ENCODE measurements at regions not wholly inside any gene's neighbourhood (a gene's known extent, or its start where the extent isn't known, plus 50 kb on each side); places are given as distances from the start of the nearest gene placed in this dataset.
"Not testable (repeated sequence)": the region's sequence is repeated elsewhere in the genome, so short reads cannot be mapped to it uniquely, and the experiment has no call there.

DNA sequence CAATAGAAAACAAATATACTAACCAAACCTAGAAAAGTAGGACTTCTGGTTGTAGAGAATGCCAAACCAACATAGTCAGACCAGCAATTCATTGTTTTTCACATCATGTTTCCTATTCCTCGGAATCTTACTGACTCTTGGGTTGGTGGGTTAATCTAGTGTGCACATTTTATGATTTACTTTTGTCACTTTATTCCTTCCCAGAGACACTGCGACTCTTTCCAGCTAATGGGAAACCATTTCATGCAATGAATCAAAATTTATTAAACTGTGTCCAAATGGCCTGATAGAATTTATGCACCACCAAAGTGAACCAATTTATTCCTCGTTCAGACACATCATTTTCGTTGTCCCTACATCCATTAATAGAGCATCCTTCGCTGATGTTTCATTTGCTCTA lies 464.9 kb downstream of the RPS29 start:
- no peak for DNase-seq

DNA sequence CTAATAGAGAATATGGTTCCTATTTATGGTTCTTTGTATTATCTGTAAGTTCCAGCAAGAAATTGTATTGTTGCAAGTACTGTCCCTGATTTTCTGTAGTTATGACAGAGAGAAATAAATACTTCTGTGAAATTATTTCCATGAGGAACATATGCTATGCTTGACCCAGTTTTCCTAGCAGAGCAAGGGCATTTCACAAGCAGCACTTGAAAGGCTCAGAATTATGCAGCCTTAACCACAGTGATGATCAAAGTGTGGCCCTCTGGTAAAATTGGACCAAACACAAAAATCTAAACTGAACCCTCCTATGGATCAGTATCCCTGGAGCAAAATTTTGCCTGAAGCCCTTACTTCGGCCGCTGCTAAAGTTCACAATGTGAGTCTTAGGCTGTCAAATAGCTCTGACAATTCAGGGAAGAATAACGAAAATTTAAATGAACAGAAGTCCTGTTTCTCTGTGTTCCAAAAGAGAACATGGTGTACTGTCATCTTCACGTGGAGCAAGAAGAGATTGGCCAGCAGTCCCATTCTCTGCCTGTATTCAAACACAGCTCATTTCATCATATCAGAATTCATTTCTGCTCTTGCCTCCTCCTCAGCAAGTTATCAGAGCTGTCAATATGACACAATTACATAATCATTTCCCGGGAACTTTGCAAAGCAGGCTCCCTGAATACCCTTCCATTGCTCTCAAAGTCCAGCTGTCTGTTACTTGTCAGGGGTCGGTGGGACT lies 471.9 kb downstream of the RPS29 start:
- no peak for DNase-seq

DNA sequence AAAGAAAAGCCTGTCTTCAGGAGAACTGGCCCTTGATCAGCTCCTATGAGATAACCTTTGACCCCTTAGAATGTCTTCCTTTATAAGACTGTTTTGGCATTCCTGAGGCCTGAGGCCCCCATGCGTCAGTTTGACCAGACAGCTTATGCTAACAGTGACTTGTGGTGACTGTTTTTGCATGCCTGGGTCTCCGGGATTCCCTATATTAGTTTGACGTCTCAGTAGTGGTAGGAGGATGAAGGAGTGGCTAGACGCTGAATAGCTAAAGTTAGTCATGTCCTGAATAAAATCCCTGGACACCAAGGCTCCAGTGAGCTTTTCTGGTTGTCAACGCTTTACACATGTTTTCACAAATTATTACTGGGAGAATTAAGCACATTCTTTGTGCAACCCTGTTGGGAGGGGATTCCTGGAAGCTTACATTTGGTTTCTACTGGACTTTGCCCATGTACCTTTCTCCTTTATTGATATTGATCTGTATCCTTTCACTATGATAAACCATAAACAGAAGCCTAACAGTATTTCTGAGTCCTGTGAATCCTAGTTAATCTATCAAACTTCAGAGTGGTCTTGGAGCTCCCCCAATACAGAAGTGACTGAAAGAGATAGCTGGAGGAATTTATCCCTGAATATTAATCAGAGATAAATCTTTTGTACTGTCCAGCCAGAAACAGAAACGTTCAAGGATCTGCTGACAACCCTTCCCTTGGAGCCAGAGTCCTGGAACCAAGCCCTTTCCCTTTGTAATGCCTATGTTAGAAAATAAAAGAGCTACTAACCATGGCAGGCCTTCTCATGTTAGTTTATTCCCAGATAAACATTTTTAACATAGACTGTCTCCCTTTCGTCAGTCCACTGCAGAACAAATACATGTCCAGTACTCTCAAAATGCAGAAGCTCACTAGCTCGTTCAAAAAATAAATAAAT lies 479.2 kb downstream of the RPS29 start:
- peak; percentile 9 to 26 (median 25) for DNase-seq

DNA sequence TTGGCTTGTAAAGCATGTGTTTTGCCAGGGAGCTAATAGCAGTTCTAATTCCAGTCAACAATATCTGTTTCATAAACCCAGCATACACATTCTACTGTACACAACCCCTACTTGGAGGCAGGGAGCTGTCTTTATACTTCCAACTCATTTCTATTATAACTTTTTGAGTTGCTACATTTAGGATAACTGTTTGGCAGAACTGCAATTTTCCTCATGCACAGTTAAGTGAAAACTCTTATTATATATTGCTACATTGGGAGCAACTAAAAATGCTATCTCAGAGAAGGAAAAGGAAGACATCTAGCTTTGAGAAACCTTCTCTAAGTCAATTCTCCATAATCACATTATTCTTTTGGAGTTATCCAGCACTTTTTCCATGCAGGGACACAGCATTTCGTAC lies 480.2 kb downstream of the RPS29 start:
- peak in 1 of 3 donors; percentile 36 for DNase-seq

DNA sequence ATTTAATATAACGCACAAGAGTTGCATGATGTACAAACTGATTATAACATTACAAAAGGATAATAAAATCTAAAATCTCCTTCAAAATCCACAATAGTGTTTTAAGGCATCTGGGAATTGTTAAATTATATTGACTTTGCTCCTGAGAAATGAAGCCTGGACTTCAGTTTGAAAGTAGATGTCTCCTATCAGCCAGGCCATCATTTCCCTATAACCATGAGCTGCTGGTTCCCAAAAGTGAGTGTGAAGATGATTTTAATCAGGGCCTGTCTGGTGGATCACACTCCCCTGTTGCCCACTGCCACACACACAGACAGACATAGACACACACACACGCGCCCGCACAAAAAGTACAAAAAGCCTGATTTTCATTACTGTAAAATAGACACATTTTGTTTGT lies 480.7 kb downstream of the RPS29 start:
- DNase-seq: no peak

DNA sequence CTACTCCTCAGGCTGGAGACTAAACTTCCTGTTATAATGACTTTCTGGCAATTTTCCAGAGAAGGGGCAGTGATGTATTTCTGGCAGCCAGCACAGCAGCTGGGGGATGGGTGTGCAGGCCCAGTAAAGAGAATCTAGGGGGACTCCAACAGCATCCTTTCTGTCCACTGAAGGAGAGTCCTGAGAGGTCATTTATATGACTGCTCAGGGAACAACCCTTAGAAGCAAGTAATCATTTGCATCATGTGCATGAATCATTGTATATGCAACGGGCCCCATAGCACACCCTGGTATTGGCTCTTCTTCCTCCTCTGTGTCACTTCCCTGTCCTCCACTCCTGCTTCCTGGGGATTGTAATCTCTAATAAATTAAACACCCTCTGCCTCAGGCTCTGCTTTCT lies 493.8 kb downstream of the RPS29 start:
- DNase-seq: no peak

DNA sequence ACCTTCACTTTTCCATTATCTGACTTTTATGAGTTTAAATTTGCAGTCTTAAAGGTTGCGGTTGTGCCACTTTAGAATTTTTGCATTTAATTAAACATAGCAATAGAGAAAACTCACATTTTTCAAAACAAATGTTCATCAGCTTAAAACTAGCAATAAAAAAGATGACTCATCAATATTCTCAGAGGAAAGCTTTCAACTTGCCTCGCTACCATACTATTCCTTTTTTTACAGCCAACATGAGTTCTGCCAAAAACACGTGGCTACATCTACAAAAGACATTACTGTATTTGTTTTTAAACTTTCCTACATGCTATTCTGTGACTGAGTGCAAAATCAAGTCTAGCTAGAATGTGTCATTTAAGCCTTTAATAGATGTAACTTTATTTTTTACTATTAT lies 497.1 kb downstream of the RPS29 start:
- DNase-seq: peak in 2 of 3 donors; percentile 18 to 45

DNA sequence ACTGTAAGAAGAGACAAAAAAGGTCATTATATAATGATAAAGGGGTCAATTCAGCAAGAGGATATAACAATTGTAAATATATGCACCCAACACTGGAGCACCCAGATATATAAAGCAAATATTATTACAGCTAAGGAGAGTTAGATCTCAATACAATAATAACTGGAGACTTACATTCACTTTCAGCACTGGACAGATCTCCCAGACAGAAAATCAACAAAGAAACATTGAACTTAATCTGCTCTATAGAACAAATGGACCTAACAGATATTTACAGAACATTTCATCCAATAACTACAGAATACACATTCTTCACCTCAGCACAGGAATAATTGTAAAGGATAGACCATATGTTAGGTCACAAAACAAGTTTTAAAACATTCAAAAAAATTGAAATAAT lies 512.9 kb downstream of the RPS29 start:
- not testable (repeated sequence) for DNase-seq

DNA sequence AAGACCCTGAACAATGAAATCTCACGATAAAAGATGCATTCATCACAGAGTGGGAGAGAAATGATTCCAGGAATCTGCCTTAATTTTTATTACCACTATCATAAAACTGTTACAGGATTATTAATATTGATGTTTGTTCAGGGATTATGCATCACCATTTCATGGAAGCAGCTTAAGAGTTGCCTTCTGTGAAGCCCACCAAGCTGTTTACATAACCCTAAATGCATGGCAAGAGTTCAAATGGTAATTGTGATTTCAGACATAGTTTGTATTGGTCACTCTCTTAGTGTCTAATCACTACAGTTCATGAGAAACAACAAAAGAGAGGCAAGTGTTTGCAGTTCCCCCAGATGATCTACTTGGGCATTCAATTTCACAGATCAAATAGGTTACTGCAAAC lies 527.7 kb downstream of the RPS29 start:
- DNase-seq: no peak

DNA sequence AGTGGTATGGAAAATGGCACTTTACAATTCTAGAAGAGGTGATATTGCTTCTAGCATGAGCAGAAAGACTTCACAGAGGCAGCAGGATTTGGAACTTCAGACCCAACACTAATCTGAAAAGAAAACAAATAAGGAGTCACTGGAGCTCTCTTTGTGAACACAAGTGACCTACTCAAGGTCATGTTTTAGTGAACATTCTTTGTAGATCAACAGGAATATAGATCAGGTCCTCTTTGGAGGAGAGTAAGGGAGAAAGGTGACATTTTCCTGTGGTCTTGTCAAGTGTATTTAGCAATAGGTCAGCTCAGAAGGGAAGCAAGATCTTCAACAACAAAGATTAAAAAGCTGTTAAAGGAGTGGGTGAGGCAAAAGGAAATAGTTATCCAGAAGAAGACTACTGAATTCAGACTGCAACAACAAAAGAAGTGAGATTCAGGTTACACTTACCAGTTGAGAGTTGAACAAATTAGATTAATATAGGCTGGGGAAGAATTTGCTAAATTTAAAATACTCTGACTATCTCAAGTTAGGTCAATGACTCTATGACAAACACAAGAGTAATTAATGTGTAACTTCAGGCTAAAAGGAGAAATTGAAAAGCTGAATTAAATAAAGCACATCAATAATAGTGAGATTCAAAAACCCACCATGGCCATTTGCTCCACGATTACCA lies 528.2 kb downstream of the RPS29 start:
- DNase-seq: no peak

DNA sequence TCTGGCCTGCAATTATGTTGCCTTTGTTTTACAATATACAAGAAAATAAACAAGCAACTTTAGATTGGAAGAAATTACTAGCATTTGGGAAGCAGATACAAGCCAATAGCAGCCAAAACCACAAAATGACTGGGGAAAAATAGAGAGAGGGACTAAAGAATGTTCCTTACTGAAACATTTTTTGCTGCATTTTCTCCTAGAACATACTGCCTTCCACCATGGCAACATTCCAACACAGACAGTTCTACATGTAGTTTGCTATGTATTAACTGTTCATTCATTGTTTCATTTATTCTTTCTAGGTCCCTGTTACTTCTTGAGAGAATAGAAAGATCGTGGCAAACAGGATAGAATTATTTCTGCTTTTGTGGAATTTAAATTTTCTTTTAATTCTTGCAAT lies 530.2 kb downstream of the RPS29 start:
- peak in 2 of 3 donors; percentile 13 to 19 for DNase-seq

DNA sequence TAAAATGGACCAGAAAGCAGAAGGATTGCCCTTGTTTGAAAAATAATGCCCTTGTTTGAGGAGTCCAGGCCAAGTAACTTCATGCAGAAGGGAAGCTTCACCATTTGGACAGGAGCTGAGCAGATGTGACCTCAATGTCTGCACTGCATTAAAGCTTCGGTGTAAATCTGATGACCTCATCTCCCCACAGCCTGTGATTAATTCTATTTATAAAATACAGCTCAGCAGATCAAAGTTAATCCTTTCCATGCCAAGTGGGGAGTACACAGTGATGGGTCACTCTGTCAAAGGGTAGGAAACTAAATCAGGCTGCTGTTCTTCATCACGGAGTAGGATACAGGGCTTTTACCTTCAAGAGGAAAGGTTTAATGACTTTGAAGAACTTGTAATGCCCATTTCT lies 533.7 kb downstream of the RPS29 start:
- peak; percentile 40 to 59 (median 57) for DNase-seq

DNA sequence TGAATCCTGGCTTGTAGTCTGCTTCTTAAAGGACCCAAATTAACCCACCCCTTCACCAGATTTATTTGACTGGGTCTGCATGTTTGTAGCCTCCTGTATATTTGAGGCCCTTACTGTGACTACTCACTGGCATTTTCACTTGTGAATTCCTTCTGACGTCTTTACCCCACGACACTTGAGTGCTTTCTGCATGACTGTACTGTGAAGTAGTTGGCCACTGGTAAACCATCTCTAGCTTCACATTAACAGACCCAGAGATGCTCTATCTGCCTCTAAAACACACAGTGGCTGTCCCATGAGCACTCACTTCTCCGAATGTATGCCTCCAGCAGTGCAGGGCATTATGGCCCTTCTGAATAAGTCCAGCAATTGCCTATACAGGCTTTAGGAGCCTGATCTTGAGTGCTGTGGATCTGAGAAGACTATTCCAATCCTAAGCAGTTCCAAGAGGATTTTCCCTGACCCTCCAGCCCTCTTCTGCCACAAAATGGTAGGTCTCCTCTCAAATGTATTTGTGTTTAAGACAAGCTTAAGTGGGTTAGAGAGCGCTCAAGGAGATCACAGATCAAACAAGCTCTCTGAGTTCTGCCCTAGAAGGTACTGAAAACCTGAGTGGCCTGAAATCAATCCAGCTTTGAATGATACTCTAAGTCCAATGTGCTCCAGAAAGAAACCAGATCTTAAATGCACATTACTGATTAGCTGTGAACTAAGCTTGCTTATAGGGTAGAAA lies 534.7 kb downstream of the RPS29 start:
- DNase-seq: peak in 1 of 3 donors; percentile 42

DNA sequence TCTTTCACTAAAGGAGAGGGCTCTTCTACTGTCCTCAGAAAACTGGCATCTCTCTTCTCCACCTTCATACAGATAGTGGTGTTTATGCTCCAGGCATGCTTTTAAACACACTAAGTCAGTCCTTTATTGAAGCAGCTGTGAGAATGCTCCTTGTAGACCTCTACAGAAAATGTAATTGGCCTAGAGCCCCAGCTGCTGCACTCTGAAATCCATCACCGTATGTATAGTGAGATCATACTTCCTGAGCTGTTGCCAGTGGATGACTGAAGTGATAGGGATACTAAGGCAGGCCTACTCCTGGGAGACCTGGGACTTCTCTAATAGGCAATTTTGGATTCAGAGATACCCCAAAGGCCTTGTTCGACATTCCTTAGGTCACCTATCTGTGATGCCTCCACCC lies 535.4 kb downstream of the RPS29 start:
- DNase-seq: peak; percentile 56 to 82 (median 70)

DNA sequence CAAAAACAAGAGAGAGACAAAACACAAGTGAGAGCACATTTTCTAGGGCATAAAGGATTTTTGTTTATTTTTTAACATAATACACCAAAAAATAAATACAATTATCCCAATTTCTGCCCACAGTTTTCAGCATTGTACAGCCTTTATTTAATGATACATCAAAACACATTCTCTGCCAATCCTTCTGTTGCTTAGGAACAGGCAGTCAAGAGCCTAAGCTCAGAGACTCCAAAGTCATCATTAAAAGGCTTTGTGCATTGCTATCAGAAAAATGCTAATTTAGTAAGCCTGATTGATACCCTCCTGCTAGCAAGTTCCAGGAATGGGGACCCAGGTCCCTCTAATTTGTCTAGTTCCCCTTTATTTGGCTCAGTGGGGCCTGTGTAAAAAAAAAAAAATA lies 536.5 kb downstream of the RPS29 start:
- no peak for DNase-seq

DNA sequence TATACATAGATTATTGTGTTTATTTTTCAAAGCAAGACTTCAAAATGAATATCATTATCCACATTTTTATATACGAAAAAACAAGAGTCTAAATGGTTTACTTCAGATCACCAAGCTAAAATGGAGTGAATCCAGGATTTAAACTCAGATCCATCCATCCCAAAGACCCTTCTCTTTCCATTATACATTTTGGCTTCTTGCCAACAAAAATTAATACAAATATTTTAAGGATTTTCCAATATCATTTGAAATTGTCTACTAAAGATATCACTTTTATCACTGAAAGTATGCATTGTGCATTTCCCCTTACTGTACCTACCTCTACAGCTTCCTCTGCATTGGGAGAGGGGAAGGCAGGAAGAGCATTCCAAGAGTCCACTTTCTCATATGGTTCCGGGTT lies 541.2 kb downstream of the RPS29 start:
- DNase-seq: no peak

DNA sequence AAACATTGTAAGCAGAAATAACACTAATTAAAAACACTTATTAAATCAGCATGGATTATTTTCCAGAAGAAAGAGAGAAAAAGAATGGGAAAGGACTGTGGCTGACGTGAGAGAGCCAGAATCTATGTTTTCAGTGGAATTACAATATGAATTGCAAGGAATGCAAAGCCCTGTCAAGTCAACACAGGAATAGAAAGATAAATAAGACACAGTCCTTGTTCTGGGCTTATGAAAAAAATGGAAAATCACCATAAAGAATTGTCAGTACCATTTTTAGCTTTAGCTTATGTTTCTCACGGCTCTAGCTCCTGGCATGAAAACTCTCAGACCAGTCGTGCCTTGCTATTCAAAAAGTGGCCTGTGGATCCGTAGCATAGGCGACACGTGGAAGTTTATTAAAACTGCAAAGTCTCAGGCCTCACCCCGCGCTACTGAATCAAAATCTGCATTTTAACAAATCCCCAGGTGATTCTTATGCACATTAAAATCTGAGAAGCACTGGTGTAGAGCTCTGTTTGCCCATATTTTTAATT lies 549.1 kb downstream of the RPS29 start:
- DNase-seq: no peak

DNA sequence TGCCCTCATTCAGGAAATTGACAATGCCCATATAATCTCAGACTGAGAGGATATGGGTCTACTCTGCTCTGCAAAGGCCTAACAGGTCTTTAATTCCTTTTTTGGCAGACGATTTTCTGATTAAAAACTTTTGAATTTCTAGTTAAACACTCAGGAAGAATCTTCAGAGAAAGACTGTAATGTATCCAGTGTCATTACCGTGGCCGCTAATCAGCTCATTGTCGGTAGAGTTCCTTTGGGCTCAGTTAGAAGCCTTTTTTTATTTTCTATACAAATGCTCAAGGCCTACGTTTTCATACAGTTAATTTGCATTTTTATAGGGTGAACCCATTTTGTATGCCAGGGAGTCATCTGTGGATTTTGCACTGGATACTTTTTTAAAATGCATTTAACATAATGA lies 549.9 kb downstream of the RPS29 start:
- no peak for DNase-seq

DNA sequence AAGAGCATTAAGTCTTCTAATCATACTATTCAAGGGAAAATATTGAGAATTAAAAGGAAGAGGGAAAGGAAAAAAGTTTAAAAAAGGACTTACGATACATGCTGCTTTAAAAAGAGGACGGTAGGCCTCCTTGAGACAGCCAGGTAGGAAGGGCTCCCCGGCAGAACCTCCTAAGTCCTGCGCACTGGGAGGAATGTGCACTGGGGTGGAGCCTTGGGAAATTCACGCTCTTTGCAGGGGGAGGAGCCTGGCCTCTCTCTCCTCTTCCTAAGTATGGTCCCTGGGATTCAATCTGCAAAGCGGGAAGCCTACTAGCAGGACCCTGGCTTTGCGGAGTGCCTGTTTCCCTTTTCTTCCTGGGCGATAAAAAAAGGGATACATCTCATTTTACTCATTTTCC lies 553.0 kb downstream of the RPS29 start:
- DNase-seq: no peak

DNA sequence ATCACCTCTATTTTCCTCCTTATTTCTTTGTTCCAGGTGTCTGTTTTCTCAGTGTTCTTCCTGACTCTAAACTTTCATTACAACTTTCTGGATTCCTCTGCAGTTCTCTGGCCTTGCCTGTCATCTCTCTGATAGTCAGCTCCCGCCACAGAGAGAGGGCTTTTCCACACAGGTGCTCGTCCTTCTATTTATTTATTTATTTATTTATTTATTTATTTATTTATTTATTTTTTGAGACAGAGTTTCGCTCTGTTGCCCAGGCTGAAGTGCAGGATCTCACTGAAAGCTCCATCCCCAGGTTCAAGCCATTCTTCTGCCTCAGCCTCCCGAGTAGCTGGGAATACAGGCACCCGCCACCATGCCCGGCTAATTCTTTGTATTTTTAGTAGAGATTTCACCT lies 554.5 kb downstream of the RPS29 start:
- not testable (repeated sequence) for DNase-seq

DNA sequence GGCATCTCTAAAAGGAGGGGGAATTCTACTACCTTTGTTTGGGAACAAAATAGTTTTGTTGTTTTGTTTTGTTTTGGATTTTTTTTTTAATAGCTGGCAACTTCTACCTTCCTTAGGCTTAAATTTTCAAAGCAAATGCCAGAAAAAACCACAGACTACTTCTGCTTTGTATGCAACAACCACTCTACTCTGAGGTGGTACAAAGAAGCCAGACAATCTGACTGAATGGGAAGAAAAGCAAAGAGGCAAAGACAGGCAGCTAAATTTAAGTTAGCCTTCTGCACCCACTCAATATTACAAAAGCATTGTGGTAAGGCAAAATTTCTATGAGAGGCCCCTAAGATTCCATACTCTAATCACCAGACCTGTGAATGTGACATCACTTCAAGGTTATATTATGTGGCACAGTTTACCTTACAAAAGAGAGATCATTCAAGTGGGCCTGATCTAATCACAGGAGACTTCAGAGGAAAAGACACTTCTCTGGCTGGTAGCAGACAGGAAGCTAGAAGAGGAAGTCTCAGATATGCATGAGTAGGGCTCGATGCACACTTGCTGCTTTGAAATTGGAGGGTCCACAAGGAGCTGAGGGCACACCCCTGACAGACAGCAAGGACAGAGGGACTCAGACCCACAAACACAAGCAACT lies 566.6 kb downstream of the RPS29 start:
- DNase-seq: no peak

Measured in muscle of back (tissue), 3 donors.